Embryonic facial prominence (tissue), 1 donor: ENCODE measurements at regions not wholly inside any gene's neighbourhood (a gene's known extent, or its start where the extent isn't known, plus 50 kb on each side); places are given as distances from the start of the nearest gene placed in this dataset.

Experiments
- DNase-seq: peaks from one replicate; pipeline ENCODE4 v3.0.0-alpha.2; 2016; ENCODE audit errors: extremely low spot score

- no peak for DNase-seq
Observed at GRCh38 chr20:10990625-10991382, 317.0 kb upstream of the JAG1 start.

DNA sequence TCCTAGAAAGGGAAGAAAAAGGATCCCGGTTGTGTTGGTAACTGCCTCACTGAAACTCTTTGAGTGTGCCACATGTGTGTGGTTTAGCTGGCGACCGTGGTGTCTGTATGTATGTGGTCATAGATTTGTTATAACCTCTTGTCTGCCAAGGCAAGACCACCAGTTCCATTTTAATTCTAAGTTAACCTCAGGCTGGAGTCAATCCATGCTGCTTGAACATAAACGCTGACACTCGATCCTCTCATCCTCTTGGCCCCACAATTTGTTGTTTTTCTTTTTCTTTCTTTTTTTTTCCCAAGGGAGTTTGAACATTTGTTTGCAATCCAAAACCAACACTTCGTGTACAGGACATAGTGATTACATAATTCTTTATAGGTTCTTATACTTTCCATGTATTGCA lies 318.9 kb upstream of the JAG1 start:
- no peak for DNase-seq

DNA sequence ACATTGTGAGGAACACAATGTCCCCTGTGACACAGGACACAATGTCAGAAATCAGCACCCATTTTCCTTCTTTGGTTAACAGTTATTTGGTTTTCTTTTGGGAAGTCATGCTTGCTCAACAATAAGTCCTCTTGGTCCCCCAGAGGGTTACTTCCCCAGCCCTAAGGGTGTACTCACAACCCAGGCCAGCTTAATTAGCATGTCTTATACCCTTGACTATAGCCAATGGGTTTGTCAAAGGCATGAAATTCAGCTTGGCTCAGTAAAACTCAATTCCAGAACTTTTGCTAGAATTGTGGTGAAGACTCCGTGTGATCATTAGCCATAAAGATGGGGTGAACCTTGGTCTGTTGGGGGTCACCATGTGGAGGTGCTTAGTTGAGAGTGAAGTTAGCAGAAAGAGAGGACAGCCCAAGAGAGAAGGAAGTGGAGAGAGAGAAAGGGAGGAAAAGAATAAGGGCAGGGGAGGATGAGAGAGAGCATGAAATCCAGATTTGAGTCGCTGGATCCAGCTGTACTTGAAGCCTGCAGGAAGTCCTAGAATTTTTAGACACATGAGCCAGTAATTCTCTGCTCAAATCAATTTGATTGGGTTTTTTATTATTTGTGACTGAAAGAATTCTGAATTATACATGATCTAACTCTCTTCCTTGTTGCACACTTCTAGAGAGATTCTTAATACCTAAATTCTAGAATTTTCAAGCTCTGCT lies 321.3 kb upstream of the JAG1 start:
- DNase-seq = no peak

DNA sequence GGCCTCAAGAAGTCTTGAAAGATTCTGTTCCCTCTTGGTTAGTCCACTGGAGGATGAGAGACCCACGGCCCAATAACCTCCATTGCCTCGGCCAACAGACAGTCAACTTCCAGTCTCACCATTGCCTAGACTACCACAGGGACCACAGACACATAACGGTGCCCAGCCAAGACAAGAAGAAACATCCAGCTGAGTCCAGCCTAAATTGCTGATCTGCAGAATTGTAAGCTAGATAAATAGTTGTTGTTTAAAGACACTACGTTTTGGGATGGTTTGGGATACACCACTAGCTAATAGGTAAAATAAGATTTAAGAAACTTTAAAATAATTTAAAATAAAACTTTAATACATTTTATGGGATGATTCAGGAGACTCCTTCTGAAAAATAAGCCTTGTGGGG lies 324.7 kb upstream of the JAG1 start:
- no peak for DNase-seq

GRCh38 chr20:11000416-11000815 lies 326.6 kb upstream of the JAG1 start:
- no peak for DNase-seq

GRCh38 chr20:11001302-11001701 lies 327.5 kb upstream of the JAG1 start:
- DNase-seq = no peak

GRCh38 chr20:11001764-11002540 lies 328.2 kb upstream of the JAG1 start:
- no peak for DNase-seq

GRCh38 chr20:11003341-11003740 lies 329.5 kb upstream of the JAG1 start:
- no peak for DNase-seq

DNA sequence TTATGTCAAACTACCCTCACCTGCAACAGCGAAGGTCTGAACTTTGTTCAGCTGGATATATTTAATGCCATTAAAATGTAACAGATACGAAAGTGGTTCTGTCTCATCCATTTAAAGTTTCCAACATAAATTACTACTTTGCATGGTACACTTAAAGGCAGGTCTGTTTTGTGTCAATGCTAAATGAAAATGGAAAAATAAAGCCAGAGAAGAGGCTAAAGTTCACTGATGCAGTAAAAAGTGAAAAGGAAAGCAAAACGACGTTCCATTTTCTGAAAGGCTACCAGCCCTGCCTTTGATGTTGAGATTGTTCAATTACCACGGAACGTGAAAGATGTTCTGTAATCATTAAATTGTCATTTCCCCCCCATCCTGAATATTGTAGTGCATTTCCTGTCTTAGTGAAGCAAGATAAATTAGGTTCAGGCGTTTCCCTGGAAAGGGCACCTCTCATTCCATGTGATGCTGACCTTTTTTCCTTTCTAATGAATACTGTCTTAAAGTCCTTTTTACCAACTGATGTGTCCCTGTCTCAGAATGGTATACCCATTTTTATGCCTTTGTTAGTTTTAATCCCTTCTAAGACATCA lies 334.7 kb upstream of the JAG1 start:
- DNase-seq = no peak

- DNase-seq = no peak
Observed at GRCh38 chr20:11011653-11012052, 337.9 kb upstream of the JAG1 start.

DNA sequence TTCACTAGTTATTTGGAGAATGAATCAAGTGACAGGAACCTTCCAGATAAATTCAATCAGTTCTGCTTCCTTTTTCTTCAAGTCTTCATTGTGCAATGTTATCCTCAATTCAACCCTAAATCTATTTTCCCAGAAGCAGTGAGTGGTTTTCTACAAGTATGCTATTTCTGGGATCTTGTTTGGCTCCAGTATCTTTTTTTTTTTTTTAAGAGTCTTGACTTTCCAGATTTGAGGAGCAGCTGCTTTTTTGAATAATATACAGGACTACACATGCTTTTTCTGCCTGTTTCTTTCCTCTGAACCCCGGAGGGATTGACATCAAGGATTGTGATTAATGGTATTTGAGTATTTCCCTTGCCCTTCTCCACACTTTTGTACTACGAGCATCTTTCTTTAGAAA lies 339.2 kb upstream of the JAG1 start:
- DNase-seq = no peak

GRCh38 chr20:11013801-11014200 lies 340.0 kb upstream of the JAG1 start:
- no peak for DNase-seq

GRCh38 chr20:11015440-11015839 lies 341.6 kb upstream of the JAG1 start:
- DNase-seq = no peak

GRCh38 chr20:11017446-11017845 lies 343.6 kb upstream of the JAG1 start:
- no peak for DNase-seq

DNA sequence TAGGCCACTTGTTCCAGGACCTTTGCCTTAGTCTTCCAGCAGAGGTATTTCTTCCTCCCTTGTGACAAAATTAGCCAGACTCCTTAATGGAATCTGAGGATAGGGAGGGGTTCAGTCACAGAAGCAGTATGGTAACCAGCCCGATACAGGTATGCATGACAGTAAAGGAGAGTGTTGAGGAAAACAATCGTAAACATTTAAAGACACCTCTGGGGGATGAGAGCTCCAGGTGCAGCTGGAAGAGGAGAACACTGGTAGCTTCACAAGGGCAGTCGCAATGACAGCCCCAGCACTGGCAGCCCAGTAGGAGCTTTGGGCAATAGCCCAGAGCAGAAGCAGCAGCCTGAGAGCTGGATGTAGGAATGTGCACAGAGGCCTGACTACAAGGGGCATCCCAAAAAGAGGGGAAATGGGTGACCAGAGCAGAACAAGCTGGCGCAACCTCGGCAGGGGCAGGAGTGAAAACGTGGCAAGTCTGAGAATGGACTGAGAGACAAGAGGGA lies 344.9 kb upstream of the JAG1 start:
- no peak for DNase-seq

- DNase-seq = no peak
Observed at GRCh38 chr20:11020712-11021111, 346.9 kb upstream of the JAG1 start.

DNA sequence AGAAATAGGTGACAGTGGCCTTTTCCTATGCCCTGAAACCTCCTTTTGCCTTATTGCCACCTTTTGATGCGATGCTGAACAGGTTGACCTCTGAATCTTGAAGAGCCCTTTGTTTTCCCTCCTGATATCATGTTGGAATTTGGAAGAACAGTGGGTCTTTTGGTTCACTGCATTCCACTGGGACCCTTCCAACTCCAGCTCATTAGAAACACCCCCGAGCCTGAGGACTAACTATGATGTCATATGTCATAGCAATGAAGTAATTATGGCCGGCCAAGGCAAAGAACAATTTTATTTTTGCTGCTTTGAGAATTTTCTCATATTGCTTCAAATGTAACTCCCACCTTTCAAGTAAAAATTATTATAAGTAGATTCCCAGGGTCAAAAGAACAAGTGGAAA lies 353.4 kb upstream of the JAG1 start:
- DNase-seq = no peak

- DNase-seq = no peak
Observed at GRCh38 chr20:11030351-11030750, 356.6 kb upstream of the JAG1 start.

- DNase-seq = no peak
Observed at GRCh38 chr20:11031300-11031699, 357.5 kb upstream of the JAG1 start.

DNA sequence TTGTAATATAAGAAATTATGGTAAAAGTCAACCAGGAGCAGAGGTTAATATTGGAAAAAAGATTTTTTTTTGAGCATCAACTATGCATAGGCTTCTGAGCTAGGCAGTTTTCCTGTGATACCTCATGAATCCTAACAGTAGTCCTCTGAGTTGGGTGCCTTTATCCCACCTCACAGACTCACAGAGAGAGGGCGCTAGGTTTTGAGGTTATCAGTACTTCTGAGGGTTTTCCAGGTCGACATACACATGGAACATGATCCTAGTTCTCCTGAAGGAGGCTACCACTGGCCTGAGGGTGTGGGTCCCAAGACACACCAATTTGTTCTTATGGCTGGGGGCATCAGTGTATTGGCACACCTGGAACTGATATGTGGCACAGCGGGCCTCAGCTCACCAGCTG lies 358.8 kb upstream of the JAG1 start:
- DNase-seq = no peak

DNA sequence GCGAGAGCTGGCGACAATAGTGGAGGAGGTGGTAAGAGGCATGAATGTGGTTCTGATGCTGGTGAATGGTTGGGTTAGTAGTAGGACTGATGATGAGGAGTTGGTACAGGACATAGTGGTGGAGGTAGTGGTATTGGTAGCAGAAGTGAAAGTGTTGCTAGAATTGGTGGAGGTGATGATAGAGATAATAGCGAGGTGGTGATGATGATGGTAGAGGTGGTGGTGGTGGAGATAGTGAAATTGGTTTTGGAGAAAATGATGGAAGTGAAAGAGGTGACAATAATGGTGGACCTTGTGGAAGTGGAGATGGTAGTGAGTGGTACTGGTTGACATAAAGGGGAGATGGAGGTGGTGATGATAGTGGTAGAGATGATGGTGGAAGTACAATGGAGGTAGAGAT lies 360.2 kb upstream of the JAG1 start:
- no peak for DNase-seq

GRCh38 chr20:11035211-11035610 lies 361.4 kb upstream of the JAG1 start:
- no peak for DNase-seq
